ENCODE measurements at regions not wholly inside any gene's neighbourhood (a gene's known extent, or its start where the extent isn't known, plus 50 kb on each side); places are given as distances from the start of the nearest gene placed in this dataset.

- DNase-seq (ENCODE audit: low read depth, low spot score): no peak
Observed at GRCh38 chr14:49017447-49017846, 568.7 kb downstream of the RPS29 start.

DNA sequence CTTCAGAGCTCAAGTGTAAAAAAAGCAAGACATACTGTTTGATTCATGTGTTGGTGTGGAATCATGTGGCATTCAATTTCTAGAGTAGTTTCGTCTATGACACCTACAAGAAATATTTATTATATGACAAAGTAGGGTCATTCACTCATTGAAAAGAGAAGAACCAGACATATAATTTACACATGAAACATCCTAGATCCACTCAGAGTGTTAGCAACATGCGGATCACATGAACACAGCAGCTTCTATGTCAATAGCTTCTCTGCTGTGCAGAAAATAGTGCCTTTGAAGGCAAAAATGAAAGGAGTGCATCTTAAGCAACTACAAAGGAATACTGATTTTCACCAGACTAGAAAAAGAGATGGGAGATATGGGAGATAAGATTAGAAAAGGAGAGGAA lies 569.8 kb downstream of the RPS29 start:
- no peak for DNase-seq (ENCODE audit: low read depth, low spot score)

GRCh38 chr14:49014476-49014875 lies 571.7 kb downstream of the RPS29 start:
- no peak for DNase-seq (ENCODE audit: low read depth, low spot score)

DNA sequence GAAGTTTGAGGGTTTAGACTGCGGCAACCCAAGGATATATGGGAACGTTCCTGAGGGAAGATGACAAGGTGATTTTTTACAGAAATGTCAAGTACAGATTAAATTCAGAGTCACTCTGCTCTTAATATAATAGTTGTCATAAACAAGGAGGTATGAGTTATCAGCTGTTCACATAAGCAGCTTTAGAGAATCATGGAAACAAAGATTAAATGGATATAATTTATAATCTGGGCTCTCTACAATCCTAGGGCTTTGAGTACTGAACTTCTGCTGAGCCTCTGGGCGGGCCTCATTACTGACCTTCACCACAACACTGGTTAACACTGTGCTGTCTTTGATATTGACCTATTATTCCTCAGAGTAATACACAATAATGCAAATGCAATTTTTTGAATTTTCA lies 577.8 kb downstream of the RPS29 start:
- DNase-seq (ENCODE audit: low read depth, low spot score): no peak

DNA sequence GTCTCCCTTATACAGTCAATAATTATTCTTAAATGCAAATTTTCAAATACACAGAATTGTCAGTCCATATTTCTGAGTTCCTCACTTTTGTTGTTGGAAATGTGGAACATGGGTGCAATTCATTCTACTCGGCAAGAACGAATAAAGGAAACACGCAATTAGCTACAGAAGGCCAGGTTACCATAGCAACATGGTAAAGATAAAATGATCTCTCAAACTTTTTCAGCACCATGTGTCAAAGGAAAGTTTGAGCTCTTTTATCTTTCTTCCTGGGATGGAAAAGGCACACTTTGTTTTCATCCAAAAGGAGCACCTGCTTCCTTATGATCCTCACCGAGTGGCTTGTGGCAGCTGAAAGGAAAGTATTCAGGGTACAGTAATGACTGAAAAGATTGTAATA lies 595.0 kb downstream of the RPS29 start:
- no peak for DNase-seq (ENCODE audit: low read depth, low spot score)

DNA sequence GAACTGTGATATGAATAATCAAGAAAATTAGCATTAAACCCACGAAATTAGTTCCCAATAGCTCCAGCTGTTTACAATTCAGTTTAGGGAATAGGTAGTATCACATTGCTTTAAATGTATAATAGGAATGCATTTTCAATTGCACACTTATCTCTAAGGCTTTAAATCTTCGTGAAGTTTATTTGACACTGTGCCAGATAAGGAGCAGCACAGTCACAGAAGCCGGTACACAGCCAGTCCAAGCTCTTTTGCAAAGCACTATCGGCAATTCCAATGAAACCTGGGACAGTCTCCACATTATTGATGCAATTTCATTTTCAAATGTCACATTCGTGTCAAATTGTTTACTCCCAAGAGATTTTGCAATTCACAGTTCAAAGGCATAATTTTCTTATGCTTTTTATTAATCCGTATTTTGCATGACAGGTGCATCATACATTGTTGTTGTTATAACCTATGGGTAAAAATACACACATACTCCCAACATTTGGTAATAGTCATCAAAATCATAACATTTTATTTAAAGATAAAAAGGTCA lies 602.8 kb downstream of the RPS29 start:
- no peak for DNase-seq (ENCODE audit: low read depth, low spot score)

- no peak for DNase-seq (ENCODE audit: low read depth, low spot score)
Observed at GRCh38 chr14:48974994-48975393, 611.2 kb downstream of the RPS29 start.

- no peak for DNase-seq (ENCODE audit: low read depth, low spot score)
Observed at GRCh38 chr14:48973151-48973550, 613.0 kb downstream of the RPS29 start.

- no peak for DNase-seq (ENCODE audit: low read depth, low spot score)
Observed at GRCh38 chr14:48970943-48971342, 615.2 kb downstream of the RPS29 start.

- no peak for DNase-seq (ENCODE audit: low read depth, low spot score)
Observed at GRCh38 chr14:48967419-48967818, 618.8 kb downstream of the RPS29 start.

DNA sequence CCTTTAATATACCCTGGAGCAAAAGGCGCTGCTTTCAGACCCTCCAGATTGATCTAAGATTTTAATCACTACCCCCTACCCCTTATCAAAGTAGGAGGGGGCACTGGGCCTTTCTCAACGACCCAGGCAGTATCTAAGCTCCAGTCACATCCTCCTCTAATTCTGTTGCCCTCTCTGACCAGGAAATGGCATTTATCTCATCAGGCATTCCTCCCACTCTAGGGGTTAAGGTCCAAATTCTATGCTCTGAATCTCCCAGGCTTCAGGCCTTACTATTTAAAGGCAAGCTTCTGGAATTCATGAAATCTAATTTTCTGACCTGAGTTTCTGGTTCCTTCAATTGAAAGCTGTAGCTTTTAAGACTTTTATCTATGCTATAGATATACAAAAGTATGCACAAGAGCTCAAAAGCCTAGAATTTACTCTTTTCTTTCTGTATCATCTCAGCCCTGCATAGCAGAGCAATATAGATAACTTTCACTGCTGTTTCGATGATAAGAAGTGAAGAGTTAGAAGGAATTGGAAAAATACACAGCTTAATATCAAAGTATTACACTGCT lies 622.9 kb downstream of the RPS29 start:
- DNase-seq (ENCODE audit: low read depth, low spot score): no peak

- no peak for DNase-seq (ENCODE audit: low read depth, low spot score)
Observed at GRCh38 chr14:48957486-48957885, 628.7 kb downstream of the RPS29 start.

- DNase-seq (ENCODE audit: low read depth, low spot score): no peak
Observed at GRCh38 chr14:48955857-48956256, 630.3 kb downstream of the RPS29 start.

DNA sequence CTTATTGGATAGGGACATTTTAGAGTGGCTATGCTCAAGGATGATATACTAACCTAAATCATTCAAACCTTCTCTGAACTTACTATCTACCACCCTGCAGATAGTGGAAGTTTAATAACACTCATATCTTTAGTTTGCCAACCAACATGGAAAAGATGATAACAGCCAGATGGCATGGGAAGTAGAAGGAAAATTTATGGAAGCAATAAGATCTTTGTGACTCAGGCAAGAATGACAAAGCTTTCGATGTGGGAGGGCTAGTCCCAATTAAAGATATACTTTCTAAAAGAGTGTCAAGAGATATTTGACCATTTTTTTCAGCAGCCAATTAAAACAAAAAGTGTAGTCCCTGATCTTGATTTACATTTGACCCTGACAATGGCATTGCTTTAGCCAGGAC lies 631.7 kb downstream of the RPS29 start:
- no peak for DNase-seq (ENCODE audit: low read depth, low spot score)

GRCh38 chr14:48944809-48945208 lies 641.4 kb downstream of the RPS29 start:
- DNase-seq (ENCODE audit: low read depth, low spot score): no peak

DNA sequence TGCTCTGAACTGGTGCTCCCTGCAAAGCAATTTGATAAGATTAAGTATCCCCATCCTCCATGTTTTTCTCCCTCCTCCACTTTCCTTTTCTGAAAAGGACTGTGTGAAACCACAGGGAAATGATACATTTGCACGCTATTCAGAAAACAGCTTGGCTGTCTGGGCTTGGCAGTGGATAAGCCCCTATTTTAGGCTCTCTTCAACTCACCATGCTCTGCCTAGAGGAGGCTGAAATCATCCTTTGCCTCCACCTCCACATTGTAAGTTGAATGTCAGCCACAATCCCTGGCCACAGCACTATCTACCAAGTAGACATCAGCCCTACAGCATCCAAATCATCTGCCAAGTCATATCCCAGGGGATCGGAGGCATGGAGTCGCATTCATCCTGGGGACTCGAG lies 642.3 kb downstream of the RPS29 start:
- DNase-seq (ENCODE audit: low read depth, low spot score): no peak

GRCh38 chr14:48937541-48938195 lies 648.5 kb downstream of the RPS29 start:
- no peak for DNase-seq (ENCODE audit: low read depth, low spot score)

- no peak for DNase-seq (ENCODE audit: low read depth, low spot score)
Observed at GRCh38 chr14:48936849-48937248, 649.3 kb downstream of the RPS29 start.

DNA sequence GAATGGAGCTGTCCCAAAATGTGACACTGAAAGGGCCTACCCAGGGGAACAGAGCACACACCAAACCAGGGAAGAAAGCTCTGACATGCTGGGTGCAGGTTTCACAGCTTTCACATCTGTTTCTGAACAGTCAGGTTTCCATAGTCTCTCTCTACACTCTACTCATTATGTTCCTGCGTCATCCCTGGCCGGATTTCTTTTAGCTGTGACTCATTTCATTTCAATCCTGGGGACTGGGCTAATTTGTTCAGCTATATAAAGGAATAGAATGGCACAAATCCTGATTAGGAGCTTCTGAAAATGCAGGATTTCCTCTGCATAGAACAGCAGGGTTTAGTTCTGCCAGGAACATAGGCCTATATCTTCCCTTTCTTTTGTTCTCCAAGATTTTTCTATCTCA lies 649.8 kb downstream of the RPS29 start:
- DNase-seq (ENCODE audit: low read depth, low spot score): no peak

- no peak for DNase-seq (ENCODE audit: low read depth, low spot score)
Observed at GRCh38 chr14:48925184-48925583, 661.0 kb downstream of the RPS29 start.

DNA sequence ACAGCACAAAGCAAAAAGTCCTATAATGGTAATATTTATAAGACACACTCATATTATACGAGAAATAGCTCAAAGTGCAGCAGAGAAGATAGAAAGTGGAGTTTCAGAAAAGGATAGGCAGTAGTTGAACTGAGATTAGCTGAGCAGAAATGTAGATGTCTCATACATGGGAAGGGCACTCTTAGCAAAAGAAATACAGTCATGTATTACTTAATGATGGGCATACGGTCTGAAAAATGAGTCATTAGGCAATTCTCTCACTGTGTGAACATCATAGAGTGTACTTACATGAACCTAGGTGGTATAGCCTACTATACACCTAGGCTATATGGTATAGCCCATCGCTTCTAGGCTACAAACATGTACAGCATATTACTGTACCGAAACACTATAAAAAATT lies 671.3 kb downstream of the RPS29 start:
- no peak for DNase-seq (ENCODE audit: low read depth, low spot score)

- no peak for DNase-seq (ENCODE audit: low read depth, low spot score)
Observed at GRCh38 chr14:48914382-48914781, 671.8 kb downstream of the RPS29 start.

DNA sequence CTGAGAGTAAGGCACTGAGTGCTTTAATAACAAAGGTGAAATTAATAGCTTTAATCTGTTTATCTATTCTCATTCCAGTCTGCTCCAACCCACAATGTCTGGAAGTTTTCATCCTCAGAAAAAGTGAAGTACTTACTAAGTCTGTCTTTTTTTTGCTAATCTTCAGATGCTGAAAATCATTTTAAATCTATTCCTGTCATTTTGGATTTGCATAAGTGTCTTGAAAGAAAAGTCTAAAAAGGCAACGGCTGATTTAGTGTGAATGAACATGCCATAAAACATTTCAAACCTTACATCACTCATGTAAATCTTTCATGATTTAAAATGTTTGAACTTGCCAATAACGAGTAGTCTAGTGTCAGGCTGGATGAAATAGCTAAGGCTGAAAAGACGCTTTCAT lies 685.6 kb downstream of the RPS29 start:
- no peak for DNase-seq (ENCODE audit: low read depth, low spot score)

DNA sequence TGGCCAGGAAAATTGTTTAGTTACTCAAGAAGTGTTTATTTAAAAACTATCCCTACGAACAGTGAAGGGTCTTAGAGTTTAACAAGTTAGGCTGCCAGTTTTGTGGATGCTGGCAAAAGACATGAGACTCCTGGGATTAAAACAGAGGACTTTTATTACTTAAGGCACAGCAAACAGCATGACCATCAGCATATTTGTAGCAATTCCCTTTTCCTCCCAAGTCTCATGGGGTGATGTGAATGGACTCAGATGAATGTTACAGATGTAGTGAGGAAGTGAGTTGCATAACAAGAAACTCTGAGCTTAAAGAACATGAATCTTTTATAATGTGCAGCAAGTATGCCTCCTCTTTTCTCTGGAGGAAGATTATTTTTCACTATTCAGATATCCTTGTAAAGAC lies 695.8 kb downstream of the RPS29 start:
- DNase-seq (ENCODE audit: low read depth, low spot score): no peak

All from activated CD4-positive, CD25-positive, alpha-beta regulatory T cell treated with anti-CD3 and anti-CD28 coated beads, Interleukin-2, amount 50 U/mL, for 16 hours (primary cell).